Spleen (tissue), 7 donors: ENCODE measurements at regions not wholly inside any gene's neighbourhood (a gene's known extent, or its start where the extent isn't known, plus 50 kb on each side); places are given as distances from the start of the nearest gene placed in this dataset.

Experiments
- CTCF ChIP-seq, 11 experiments: fragments of 200-600 bp in 7 of 11; fragments of 450-650 bp in 4 of 11; sonication (generic) in 4 of 11; IDR thresholded peaks in 8 of 11; conservative IDR thresholded peaks in 3 of 11; 1 replicate in 7 of 11; 2 replicates in 4 of 11; pipeline versions ENCODE4 v1.4.0 to v1.8.0; 2016 to 2021; ENCODE audit warnings: antibody characterized with exemption in 11 of 11, inconsistent platforms in 4 of 11, mild to moderate bottlenecking in 1 of 11
- POLR2A ChIP-seq, 3 donors: fragments of 450-650 bp; IDR thresholded peaks; one replicate each; pipeline ENCODE4 v1.5.1; 2017; ENCODE audit warnings: antibody characterized with exemption in 3 of 3, mild to moderate bottlenecking in 1 of 3
- donor health status: DM: no; HTN: no; CAD: no; lungs with moderate emphysema.
- donor health status: DM: no; HTN: no; CAD: no.
- donor health status: DM: no; HTN: no; CAD: no.

DNA sequence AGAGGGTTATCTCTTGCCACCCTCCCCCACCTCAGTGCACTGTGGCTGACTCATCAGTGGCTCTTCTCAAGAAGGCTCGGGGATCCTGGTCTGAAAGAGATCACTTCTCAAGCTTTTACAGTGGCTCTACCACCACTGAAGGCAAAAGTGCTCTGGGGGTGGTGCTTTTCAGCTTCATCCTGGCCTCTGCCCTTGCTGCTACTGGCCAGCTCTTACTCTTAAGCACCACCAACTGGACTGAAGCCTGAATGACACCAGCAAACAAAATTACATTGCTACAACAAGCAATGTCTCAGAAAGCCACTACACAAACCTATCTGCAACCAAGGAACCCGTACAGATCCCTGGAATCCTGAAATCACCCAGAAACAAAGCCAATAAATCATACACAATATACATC is 402.1 kb downstream of the EPHA7 start:
- TF ChIP-seq POLR2A (IDR thresholded peaks at IDR 0.05) (no peak), CTCF (IDR thresholded peaks at IDR 0.05 in 8 of 11, conservative IDR thresholded peaks at IDR 0.05 in 3 of 11) (no peak)
